ENCODE measurements at regions not wholly inside any gene's neighbourhood (a gene's known extent, or its start where the extent isn't known, plus 50 kb on each side); places are given as distances from the start of the nearest gene placed in this dataset.

- no peak for DNase-seq (ENCODE audit: low read depth)
These were observed 396.0 kb downstream of the SOCS6 start for GRCh38 chr18:70684821-70685220.

GRCh38 chr18:70683263-70683662 is 394.4 kb downstream of the SOCS6 start:
- no peak for DNase-seq (ENCODE audit: low read depth)

- no peak for DNase-seq (ENCODE audit: low read depth)
These were observed 386.1 kb downstream of the SOCS6 start for GRCh38 chr18:70674896-70675295.

- DNase-seq (ENCODE audit: low read depth), result no peak
These were observed 385.0 kb downstream of the SOCS6 start for GRCh38 chr18:70673831-70674230.

GRCh38 chr18:70672581-70672980 is 383.7 kb downstream of the SOCS6 start:
- no peak for DNase-seq (ENCODE audit: low read depth)

GRCh38 chr18:70671889-70672565 is 383.2 kb downstream of the SOCS6 start:
- no peak for DNase-seq (ENCODE audit: low read depth)

GRCh38 chr18:70666936-70667335 is 378.1 kb downstream of the SOCS6 start:
- no peak for DNase-seq (ENCODE audit: low read depth)

GRCh38 chr18:70663141-70663540 is 374.3 kb downstream of the SOCS6 start:
- DNase-seq (ENCODE audit: low read depth), result no peak

GRCh38 chr18:70662588-70662987 is 373.7 kb downstream of the SOCS6 start:
- DNase-seq (ENCODE audit: low read depth), result no peak

- DNase-seq (ENCODE audit: low read depth), result peak; percentile 85
These were observed 370.4 kb downstream of the SOCS6 start for GRCh38 chr18:70659036-70659925.

GRCh38 chr18:70653671-70654070 is 364.8 kb downstream of the SOCS6 start:
- DNase-seq (ENCODE audit: low read depth), result no peak

- DNase-seq (ENCODE audit: low read depth), result no peak
These were observed 362.0 kb downstream of the SOCS6 start for GRCh38 chr18:70650878-70651277.

- DNase-seq (ENCODE audit: low read depth), result no peak
These were observed 360.8 kb downstream of the SOCS6 start for GRCh38 chr18:70649683-70650082.

GRCh38 chr18:70645971-70646370 is 357.1 kb downstream of the SOCS6 start:
- peak; percentile 62 for DNase-seq (ENCODE audit: low read depth)

GRCh38 chr18:70643812-70644211 is 355.0 kb downstream of the SOCS6 start:
- DNase-seq (ENCODE audit: low read depth), result no peak

GRCh38 chr18:70641156-70641775 is 352.4 kb downstream of the SOCS6 start:
- no peak for DNase-seq (ENCODE audit: low read depth)

- DNase-seq (ENCODE audit: low read depth), result no peak
These were observed 351.6 kb downstream of the SOCS6 start for GRCh38 chr18:70640336-70640887.

GRCh38 chr18:70636991-70637390 is 348.1 kb downstream of the SOCS6 start:
- DNase-seq (ENCODE audit: low read depth), result peak; percentile 86

- DNase-seq (ENCODE audit: low read depth), result no peak
These were observed 345.8 kb downstream of the SOCS6 start for GRCh38 chr18:70634576-70635147.

- no peak for DNase-seq (ENCODE audit: low read depth)
These were observed 338.4 kb downstream of the SOCS6 start for GRCh38 chr18:70627182-70627802.
